Esophagus muscularis mucosa (tissue), 4 donors: ENCODE measurements at regions not wholly inside any gene's neighbourhood (a gene's known extent, or its start where the extent isn't known, plus 50 kb on each side); places are given as distances from the start of the nearest gene placed in this dataset.

Experiments
- DNase-seq: peaks from one replicate; pipeline ENCODE4 v3.0.0-alpha.2; 2017; ENCODE audit errors: extremely low spot score
- H3K27ac ChIP-seq, 4 donors: fragments of 200-600 bp; sonication (generic); replicated peaks in 1 of 4; 1 replicate in 3 of 4; 2 replicates in 1 of 4; pipeline ENCODE4 v1.5.1; 2016 to 2019; ENCODE audit warnings: mild to moderate bottlenecking in 1 of 4
- H3K27me3 ChIP-seq, 4 donors: fragments of 200-600 bp; sonication (generic); one replicate each; pipeline versions ENCODE4 v1.5.1 to v1.6.0; 2016 to 2019
- H3K36me3 ChIP-seq, 4 donors: fragments of 200-600 bp; sonication (generic); one replicate each; pipeline ENCODE4 v1.5.1; 2016 to 2019
- H3K4me1 ChIP-seq, 4 donors: fragments of 200-600 bp; sonication (generic); one replicate each; pipeline ENCODE4 v1.5.1; 2016 to 2019
- H3K4me3 ChIP-seq, 4 donors: fragments of 200-600 bp; sonication (generic); 1 replicate in 2 of 4; 2 replicates in 2 of 4; pipeline ENCODE4 v1.5.1; 2016 to 2019; ENCODE audit warnings: mild to moderate bottlenecking in 4 of 4, moderate library complexity in 1 of 4
- H3K9me3 ChIP-seq, 4 donors: fragments of 200-600 bp; sonication (generic); 1 replicate in 3 of 4; 2 replicates in 1 of 4; pipeline ENCODE4 v1.5.1; 2016 to 2019
- EP300 ChIP-seq: sonication (generic); formaldehyde crosslinking; IDR thresholded peaks from one replicate; pipeline ENCODE4 v1.6.1; 2017; ENCODE audit warnings: antibody characterized with exemption
- POLR2A ChIP-seq: fragments of 450-650 bp; IDR thresholded peaks from one replicate; pipeline ENCODE4 v1.6.1; 2017; ENCODE audit warnings: antibody characterized with exemption, moderate library complexity, mild to moderate bottlenecking, low read depth
- POLR2AphosphoS5 ChIP-seq, 2 donors: sonication (generic); formaldehyde crosslinking; IDR thresholded peaks; one replicate each; pipeline ENCODE4 v1.6.1; 2017; ENCODE audit warnings: antibody characterized with exemption in 2 of 2
- WGBS: methylation state at CpG from one replicate; pipeline ENCODE4 v1.1.5; 2018; 5-methylcytosine and 5-hydroxymethylcytosine counted together
- intact Hi-C: fragments of 100-400 bp; cut with DNase I; formaldehyde crosslinking; loops from one replicate; pipeline ENCODE4 v1.15.1; 2023
- TF ChIP-seq, protein P1 (sequence below), 3 experiments: fragments of 200-600 bp in 2 of 3; fragments of 450-650 bp in 1 of 3; sonication (generic) in 2 of 3; IDR thresholded peaks; one replicate each; pipeline ENCODE4 v1.5.1; 2017 to 2019; ENCODE audit warnings: antibody characterized with exemption in 3 of 3, mild to moderate bottlenecking in 2 of 3, moderate library complexity in 1 of 3

DNA sequence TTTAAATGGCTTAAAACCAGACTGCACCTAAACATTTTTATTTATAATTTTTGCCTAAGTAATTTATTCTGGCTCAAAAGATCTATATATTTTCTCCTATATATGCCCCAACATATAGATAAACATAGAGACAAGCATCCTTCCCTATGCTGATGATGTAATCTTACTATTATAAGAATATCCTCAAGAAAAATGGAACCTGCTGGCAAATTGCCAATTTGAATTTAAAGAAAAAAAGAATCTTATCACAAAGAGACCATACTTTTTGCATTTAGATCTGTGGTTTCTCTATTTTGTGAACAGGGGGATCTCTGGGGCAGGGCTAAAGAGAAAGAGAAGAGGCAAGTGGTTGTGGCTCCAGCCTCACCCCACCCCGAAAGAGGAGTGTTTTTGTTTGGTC, 107.2 kb upstream of the CMC1 start:
- 83% methylated on average over 1 of the region's 1 CpG for WGBS
- Histone ChIP-seq H3K4me1 (peaks cover 0 to 9% (median 0%) of the 10 kb centered on the region in 4 donors), H3K4me3 (no peak overlapping the region), H3K27me3 (no peaks in the 10 kb centered on the region), H3K27ac (no peak overlapping the region), H3K36me3 (no peaks in the 10 kb centered on the region), H3K9me3 (no peaks in the 10 kb centered on the region)
- no peak for DNase-seq
- intact Hi-C loops: no loop called here
- TF ChIP-seq EP300: no peak
- TF ChIP-seq POLR2A: no peak
- no peak for TF ChIP-seq POLR2AphosphoS5 (IDR thresholded peaks at IDR 0.05)
- TF ChIP-seq, protein P1, sequence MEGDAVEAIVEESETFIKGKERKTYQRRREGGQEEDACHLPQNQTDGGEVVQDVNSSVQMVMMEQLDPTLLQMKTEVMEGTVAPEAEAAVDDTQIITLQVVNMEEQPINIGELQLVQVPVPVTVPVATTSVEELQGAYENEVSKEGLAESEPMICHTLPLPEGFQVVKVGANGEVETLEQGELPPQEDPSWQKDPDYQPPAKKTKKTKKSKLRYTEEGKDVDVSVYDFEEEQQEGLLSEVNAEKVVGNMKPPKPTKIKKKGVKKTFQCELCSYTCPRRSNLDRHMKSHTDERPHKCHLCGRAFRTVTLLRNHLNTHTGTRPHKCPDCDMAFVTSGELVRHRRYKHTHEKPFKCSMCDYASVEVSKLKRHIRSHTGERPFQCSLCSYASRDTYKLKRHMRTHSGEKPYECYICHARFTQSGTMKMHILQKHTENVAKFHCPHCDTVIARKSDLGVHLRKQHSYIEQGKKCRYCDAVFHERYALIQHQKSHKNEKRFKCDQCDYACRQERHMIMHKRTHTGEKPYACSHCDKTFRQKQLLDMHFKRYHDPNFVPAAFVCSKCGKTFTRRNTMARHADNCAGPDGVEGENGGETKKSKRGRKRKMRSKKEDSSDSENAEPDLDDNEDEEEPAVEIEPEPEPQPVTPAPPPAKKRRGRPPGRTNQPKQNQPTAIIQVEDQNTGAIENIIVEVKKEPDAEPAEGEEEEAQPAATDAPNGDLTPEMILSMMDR (IDR thresholded peaks at IDR 0.05): no peak

GRCh38 chr3:28134792-28135375, 106.5 kb upstream of the CMC1 start:
- Histone ChIP-seq H3K27me3 (no peaks in the 10 kb centered on the region), H3K27ac (no peak overlapping the region), H3K4me3 (no peak overlapping the region), H3K4me1 (peaks cover 0 to 9% (median 2%) of the 10 kb centered on the region in 4 donors), H3K9me3 (no peaks in the 10 kb centered on the region), H3K36me3 (no peaks in the 10 kb centered on the region)
- 79% methylated on average over 3 of the region's 3 CpGs for WGBS
- TF ChIP-seq POLR2AphosphoS5 (IDR thresholded peaks at IDR 0.05): no peak
- no peak for TF ChIP-seq POLR2A
- DNase-seq: no peak
- intact Hi-C loops: no loop called here

DNA sequence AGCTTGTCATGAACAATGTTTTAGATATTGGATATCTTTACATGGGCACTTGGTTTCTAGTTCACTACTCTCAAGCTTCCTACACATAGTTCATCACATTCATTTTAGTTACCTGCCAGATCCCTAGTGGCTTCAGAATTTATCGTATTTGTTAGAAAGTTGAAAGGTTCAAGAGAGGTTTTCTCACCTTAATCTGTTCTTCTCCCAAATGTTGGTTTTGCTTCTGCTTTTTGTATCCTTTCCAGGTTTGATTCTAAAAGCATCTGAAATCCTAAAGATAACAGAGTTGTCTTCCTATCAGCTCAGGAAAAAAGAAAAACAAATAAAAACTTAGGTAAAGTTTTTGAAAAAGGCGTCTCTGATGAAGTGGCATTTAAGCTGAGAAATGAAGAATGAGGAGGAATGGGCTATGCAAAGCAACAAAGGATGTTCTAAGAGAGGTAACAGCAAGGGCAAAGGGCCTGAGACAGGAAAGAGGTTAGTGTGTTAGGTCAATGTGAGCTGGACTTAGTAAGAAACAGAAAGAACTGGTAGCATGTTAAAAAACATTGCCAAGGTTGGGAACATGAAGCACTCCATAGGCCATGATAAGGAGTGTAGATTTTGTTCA, 104.7 kb upstream of the CMC1 start:
- intact Hi-C loops: no loop called here
- no peak for DNase-seq
- H3K27me3 ChIP-seq: no peaks in the 10 kb centered on the region
- H3K4me3 ChIP-seq: no peak overlapping the region
- H3K4me1 ChIP-seq: peaks cover 0 to 9% (median 2%) of the 10 kb centered on the region in 4 donors
- TF ChIP-seq POLR2A (no peak), EP300 (no peak), POLR2AphosphoS5 (IDR thresholded peaks at IDR 0.05) (no peak)
- TF ChIP-seq, protein P1 (IDR thresholded peaks at IDR 0.05): no peak
- no peaks in the 10 kb centered on the region for H3K36me3 ChIP-seq
- no peak overlapping the region for H3K27ac ChIP-seq
- 84% methylated on average over 2 of the region's 2 CpGs for WGBS
- H3K9me3 ChIP-seq: no peaks in the 10 kb centered on the region

GRCh38 chr3:28138043-28138610, 103.3 kb upstream of the CMC1 start:
- peaks cover 0 to 9% (median 2%) of the 10 kb centered on the region in 4 donors for H3K4me1 ChIP-seq
- intact Hi-C loops: no loop called here

GRCh38 chr3:28139288-28139687, 102.1 kb upstream of the CMC1 start:
- 61% methylated on average over 4 of the region's 4 CpGs for WGBS

More at GRCh38 chr3:28138043-28138610, 103.3 kb upstream of the CMC1 start:
- no peaks in the 10 kb centered on the region for H3K36me3 ChIP-seq
- H3K4me3 ChIP-seq: no peak overlapping the region
- no peak for DNase-seq
- no peaks in the 10 kb centered on the region for H3K9me3 ChIP-seq
- H3K27me3 ChIP-seq: no peaks in the 10 kb centered on the region
- H3K27ac ChIP-seq: no peak overlapping the region
- WGBS: 58% methylated on average over 6 of the region's 6 CpGs
- TF ChIP-seq, protein P1 (IDR thresholded peaks at IDR 0.05): no peak
- TF ChIP-seq POLR2AphosphoS5 (IDR thresholded peaks at IDR 0.05) (no peak), EP300 (no peak), POLR2A (no peak)

More at GRCh38 chr3:28139288-28139687, 102.1 kb upstream of the CMC1 start:
- no peaks in the 10 kb centered on the region for H3K27me3 ChIP-seq
- no peak for DNase-seq
- no peaks in the 10 kb centered on the region for H3K36me3 ChIP-seq
- H3K27ac ChIP-seq: peak overlapping the region in 2 of 4 donors; percentile 35 to 61
- H3K4me3 ChIP-seq: no peak overlapping the region
- TF ChIP-seq POLR2AphosphoS5 (IDR thresholded peaks at IDR 0.05): peak in 1 of 2 donors; percentile 34
- peak; percentile 38 for TF ChIP-seq EP300
- TF ChIP-seq POLR2A: no peak
- TF ChIP-seq, protein P1 (IDR thresholded peaks at IDR 0.05): no peak
- peaks cover 0 to 9% (median 2%) of the 10 kb centered on the region in 4 donors for H3K4me1 ChIP-seq
- H3K9me3 ChIP-seq: no peaks in the 10 kb centered on the region
- intact Hi-C loops: no loop called here
